Skeletal muscle cell (primary cell): ENCODE measurements at regions not wholly inside any gene's neighbourhood (a gene's known extent, or its start where the extent isn't known, plus 50 kb on each side); places are given as distances from the start of the nearest gene placed in this dataset.

Experiments
- DNase-seq: peaks from one replicate; pipeline ENCODE4 v3.0.0-alpha.2; 2010; ENCODE audit warnings: low read depth
- H3K4me3 ChIP-seq: 2 replicates; pipeline ENCODE4 v1.5.1; 2011; ENCODE audit warnings: low read depth, mild to moderate bottlenecking, control low read depth, low read length, moderate library complexity

GRCh38 chr1:229105822-229106525, 164.9 kb upstream of the RAB4A start:
- DNase-seq, result no peak

GRCh38 chr1:229106526-229107125, 164.3 kb upstream of the RAB4A start:
- no peak overlapping the region for H3K4me3 ChIP-seq
- DNase-seq, result no peak

More at GRCh38 chr1:229105822-229106525, 164.9 kb upstream of the RAB4A start:
- no peak overlapping the region for H3K4me3 ChIP-seq

- H3K4me3 ChIP-seq, result no peak overlapping the region
- DNase-seq, result no peak
These were observed 163.6 kb upstream of the RAB4A start for GRCh38 chr1:229107304-229107815.

DNA sequence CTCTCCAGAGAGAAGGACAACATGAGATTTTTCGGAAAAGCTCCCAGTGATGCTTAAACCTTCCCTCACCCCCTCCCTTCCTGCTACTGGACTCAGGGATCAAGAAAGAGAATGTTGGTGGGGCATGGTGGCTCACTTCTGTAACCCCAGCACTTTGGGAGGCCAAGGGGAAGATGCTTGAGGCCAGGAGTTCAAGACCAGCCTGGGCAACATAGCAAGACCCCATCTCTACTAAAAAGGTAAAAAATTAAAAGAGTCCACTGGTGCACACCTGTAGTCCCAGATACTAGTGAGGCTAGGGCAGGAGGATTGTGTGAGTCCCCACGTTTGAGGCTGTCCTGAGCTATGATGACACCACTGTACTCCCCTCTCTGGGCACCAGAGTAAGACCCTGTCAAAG, 162.9 kb upstream of the RAB4A start:
- no peak for DNase-seq

DNA sequence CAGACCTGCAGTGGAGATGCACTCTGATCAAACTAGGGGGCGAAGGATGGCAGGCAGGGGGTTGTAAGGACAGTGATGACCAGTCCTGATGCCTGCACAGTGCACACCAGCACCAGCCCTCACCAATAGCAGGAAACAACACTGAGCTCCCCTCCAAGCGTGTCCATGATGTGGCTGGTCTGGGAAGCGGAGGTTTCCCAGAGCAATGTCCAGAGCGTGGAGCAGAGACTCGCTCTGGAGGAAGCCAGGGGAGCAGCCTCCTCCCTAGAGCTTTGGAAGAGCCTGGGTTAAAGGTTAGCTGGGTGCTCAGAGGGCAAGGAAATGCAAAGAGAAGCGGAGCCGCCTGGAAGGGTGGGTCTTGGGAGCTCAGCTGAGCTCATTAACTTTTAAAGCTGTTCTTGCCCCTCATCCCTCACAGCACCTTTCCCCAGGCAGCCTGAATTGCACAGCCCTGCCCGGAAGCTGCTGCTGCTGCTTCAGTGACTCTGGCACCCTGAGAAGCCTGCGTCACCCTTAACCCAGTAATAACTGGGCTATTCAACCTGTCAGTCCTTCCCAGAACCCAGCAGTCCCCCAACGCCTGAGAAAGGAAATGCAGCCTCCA, 162.2 kb upstream of the RAB4A start:
- DNase-seq, result no peak
- H3K4me3 ChIP-seq, result no peak overlapping the region

More for the DNA sequence above, 162.9 kb upstream of the RAB4A start:
- no peak overlapping the region for H3K4me3 ChIP-seq

DNA sequence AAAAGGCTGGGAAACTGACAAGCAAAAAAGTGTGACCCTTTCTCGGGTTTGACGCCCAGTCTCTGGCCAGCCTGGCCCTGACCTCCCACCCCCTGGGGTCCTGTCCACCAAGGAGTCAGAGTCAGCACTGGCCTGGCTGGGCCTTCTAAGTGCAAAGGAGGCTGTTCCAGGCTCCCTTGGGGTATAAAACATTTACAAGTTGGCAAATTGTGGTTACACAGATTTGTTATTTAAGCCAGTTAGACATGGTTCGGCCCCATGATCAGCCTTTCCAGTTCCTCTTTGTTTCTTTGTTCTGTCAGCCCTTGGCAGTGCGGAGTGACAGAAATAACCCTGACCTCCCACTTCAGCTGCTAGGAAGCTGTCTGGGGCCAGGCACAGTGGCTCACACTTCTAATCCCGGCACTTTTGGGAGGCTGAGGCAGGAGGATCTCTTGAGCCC, 161.6 kb upstream of the RAB4A start:
- DNase-seq, result no peak
- H3K4me3 ChIP-seq, result no peak overlapping the region

DNA sequence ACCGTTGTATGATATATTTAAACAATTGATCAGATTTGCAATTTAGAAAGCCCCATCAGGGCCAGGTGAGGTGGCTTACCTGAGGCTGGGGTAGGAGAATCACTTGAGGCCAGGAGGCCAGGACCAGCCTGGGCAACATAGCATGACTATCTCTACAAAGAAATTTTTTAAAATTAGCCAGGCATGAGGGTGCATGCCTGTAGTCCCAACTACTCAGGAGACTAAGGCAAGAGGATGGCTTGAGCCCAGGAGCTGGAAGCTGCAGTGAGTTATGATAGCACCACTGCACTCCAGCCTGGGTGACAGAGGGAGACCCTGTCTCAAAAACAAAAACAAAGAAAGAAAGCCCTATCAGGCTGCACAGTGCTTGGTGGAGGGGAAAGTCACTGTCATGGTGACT, 159.9 kb upstream of the RAB4A start:
- no peak for DNase-seq
- no peak overlapping the region for H3K4me3 ChIP-seq

GRCh38 chr1:229111703-229112319, 159.1 kb upstream of the RAB4A start:
- no peak overlapping the region for H3K4me3 ChIP-seq
- DNase-seq, result no peak

DNA sequence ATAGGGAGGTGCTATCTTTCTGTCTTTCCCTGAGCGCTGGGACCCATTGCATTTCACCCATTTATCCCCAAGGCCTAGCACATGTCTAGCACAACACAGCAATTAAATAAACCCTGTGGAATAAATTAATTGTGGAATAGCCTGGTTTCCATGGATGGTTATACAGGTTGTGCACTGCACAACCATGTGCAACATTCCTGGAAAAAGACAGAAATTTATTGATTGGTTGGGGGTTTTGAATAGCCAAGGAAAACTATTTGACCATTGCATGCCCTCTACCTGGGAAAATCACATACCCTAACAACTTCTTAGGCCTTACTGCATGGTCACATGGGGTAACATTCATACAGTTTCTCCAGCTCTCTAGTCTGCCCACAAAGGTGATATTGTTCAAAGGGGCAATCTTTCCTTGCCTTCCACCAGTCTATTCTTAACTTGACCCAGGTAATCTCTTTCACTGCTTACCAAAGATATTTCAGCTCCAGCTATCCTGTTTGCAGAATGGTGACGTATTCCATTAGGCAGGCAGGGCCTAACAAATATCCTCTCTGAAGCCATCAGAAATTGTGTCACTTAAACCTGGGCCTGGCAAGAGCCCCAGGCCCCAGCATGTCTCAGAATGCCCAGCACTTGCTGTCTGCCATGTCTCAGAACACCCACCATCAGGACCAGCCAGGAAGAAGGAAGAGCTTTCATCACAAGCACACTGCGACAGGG, 157.9 kb upstream of the RAB4A start:
- DNase-seq, result no peak
- no peak overlapping the region for H3K4me3 ChIP-seq

- DNase-seq, result no peak
- no peak overlapping the region for H3K4me3 ChIP-seq
These were observed 156.6 kb upstream of the RAB4A start for GRCh38 chr1:229114315-229114714.

DNA sequence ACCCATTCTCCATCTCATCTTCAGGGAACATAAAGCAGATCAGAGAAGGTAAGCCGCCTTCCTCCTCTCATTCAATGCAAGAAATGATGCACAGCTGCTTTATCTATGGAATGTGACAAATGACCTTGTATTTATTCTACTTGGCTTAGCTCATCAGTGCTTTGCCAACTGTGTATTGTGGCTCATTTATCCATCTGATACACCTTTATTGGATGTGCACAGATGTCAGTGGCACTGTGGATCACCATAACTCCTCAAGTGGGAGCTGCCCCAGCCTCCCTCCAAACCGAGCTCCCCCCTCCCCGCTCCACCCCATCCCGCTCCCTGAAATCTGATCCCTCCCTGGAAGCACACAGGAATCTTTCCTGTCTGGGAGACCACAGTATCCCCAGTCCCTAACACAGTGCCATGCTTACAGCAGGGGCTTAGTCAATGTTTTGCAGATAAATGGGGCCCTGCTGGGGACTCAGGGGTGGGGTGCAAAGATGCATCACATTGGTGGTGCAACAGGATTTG, 156.0 kb upstream of the RAB4A start:
- H3K4me3 ChIP-seq, result no peak overlapping the region
- DNase-seq, result no peak

DNA sequence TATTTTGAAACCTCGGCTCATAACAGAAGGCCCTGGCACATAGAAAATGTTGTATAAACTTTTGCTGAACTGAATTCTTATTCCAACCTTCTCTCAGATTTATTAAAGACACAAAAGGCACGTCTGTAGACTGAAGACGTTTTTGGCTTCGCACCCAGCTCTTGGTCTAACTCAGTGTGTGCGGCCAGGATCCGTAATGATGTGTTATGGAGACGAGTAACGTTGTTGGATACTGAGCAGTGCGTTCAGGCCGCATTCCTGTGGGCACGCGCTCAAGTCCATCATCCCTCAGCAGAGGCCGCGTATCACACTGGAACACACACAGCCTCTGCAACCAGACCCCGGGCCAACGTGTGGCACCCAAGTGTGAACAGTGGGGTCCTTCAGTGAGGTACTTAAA, 154.8 kb upstream of the RAB4A start:
- DNase-seq, result no peak
- H3K4me3 ChIP-seq, result no peak overlapping the region

GRCh38 chr1:229117664-229118300, 153.1 kb upstream of the RAB4A start:
- no peak for DNase-seq
- no peak overlapping the region for H3K4me3 ChIP-seq

- no peak overlapping the region for H3K4me3 ChIP-seq
- no peak for DNase-seq
These were observed 152.3 kb upstream of the RAB4A start for GRCh38 chr1:229118477-229119061.

DNA sequence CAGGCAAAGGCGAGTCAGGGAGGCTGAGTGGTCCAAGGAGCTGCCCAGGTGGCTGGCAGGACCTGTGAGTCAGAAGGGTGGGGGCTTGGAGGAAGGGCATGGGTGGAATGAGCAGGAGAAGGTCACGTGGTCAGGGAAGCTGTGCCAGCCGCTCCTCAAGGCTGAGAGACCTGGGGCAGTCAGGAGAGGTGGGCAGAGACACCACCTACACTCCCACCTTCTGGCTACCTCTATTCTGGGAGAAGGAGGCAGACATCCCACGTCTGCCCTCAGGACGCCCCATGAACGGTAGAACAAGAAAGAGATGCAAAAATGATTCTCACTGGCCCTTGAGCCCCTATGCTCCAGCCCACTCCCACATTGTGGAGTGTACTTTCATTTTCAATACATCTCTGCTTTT, 151.8 kb upstream of the RAB4A start:
- no peak overlapping the region for H3K4me3 ChIP-seq

DNA sequence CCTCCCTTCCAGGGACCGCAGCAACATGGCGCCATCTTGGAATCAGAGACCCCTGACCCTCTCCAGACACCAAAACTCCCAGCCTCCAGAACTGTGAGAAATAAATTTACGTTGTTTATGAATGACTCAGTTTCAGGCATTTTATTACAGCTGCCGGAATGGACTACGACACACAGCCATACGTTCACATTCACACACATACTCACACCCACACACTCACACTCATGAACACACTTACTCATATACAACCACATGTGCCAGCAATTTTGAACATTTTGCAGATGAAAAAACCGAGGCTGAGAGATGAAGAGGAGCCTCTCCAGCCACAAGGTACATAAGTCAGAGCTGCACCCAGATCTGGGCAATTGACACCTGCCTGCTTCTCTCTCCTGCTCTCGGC, 151.0 kb upstream of the RAB4A start:
- DNase-seq, result no peak
- no peak overlapping the region for H3K4me3 ChIP-seq

More for the DNA sequence above, 151.8 kb upstream of the RAB4A start:
- no peak for DNase-seq

DNA sequence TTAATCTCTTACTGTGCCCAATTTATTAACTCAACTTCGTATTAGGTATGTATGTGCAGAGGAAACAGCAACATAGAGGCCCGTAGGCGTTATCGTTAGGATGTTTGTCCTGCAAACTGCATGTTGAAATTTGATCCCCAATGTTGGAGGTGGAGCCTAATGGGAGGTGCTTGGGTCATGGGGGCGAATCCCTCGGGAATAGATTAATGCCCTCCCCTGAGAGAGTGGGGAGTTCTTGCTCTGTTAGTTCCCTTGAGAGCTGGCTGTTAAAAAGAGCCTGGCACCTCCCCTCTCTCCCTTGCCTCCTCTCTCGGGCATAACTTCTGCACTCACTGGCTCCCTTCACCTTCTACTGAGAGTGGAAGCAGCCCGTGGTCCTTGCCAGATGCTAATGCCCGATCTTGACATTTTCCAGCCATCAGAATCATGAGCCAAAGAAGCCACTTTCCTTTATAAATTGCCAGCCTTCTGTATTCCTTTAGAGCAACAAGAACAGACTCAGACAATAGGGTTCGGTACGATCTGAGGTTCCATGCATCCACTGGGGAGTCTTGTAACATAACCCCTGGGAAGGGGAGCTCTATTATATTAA, 149.0 kb upstream of the RAB4A start:
- H3K4me3 ChIP-seq, result no peak overlapping the region
- DNase-seq, result no peak

- DNase-seq, result no peak
- H3K4me3 ChIP-seq, result no peak overlapping the region
These were observed 148.3 kb upstream of the RAB4A start for GRCh38 chr1:229122606-229123005.
